Muscle of arm (tissue), 1 donor: ENCODE measurements at regions not wholly inside any gene's neighbourhood (a gene's known extent, or its start where the extent isn't known, plus 50 kb on each side); places are given as distances from the start of the nearest gene placed in this dataset.
"Not testable (repeated sequence)": the region's sequence is repeated elsewhere in the genome, so short reads cannot be mapped to it uniquely, and the experiment has no call there.

Experiments used
- DNase-seq: peaks from one replicate; pipeline ENCODE4 v3.0.0-alpha.2; 2013

DNA sequence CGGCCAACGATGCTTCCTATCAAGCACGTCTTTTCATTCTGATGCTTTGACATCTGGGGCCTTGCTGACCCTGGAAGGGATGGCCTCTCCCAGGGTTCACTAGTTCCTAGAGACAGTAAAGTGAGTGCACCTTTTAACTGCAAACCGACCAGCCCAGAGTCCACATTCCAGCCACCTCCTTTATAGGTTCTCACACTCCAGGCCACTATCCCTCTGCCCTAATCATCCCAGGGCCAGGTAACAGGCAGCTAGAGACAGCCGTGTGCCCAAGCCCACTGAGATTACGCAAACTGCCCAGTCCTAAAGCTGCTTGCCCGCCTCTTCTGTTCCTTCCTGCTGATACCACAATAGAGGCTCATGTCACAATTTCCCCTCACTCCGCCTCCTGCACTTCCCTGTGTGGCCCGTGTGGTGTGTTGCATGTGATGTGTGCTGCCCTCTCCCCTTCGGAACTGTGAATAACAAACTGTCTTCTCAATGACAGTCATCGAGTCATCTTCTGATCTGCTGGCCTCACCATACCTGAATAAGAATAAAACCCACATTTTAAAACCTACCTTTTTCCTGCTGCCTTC is 123.7 kb upstream of the EXOC2 start:
- no peak for DNase-seq

DNA sequence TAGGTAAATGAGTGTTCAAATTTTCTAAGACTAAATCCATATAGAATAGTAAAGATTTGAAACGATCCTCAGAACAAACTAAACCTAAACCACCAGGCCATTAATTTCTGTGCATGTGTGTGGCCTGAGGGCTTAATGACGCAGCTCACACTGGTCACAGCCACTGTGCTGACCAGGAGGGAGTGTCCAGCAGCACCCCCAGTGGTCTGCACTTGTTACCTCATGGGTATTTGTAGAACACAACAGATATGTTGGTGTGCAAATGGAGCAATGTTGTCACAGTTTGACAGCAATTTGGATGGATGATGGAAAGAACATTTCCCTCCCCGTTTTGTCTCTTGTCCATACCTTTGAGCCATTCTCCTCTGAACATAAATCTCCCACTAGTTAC is 122.4 kb upstream of the EXOC2 start:
- no peak for DNase-seq

DNA sequence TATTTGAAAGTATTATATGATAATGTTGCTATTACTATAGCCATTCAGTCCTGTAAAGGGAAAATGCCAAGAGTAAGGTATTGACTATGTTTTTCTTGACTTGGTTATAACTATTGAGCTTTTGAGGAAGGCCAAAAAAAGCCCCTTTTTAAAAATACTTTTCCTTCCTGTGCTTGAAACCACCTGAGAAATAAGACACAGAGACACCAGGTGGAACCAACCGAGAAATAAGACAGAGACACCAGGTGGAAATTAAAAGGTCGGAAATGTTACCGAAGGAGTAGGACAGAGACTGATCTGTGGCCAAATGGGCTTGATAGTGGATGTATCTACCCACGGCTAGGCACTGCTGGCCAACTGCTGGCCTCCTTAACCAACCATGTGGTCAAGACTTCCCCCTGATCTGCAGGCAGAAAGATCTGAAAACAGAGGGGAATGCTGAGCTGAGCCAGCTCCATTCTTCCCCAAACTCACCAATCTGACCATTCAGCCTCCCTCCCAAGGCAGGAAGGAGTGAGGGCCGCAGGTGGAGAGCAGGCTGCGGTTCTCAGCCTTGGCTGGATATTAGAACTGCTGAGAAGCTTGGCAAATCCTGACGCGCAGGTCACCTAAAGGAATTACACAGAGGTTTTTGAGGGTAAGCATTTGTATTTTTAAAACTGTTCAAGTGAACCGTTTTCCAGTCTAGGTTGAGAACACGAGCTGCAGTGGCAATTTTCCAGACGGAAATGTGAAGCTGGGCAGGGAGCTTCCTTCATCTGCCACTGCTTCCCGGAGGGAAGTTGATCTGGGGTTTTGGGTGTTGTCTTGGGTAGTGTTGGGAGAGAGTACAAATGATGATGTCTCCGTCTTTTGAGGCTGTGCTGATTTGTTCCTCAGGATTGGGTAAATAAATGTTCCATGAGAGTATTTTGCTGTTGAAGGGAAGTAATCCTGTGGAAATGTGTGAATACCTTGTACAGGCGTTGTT is 121.7 kb upstream of the EXOC2 start:
- no peak for DNase-seq

DNA sequence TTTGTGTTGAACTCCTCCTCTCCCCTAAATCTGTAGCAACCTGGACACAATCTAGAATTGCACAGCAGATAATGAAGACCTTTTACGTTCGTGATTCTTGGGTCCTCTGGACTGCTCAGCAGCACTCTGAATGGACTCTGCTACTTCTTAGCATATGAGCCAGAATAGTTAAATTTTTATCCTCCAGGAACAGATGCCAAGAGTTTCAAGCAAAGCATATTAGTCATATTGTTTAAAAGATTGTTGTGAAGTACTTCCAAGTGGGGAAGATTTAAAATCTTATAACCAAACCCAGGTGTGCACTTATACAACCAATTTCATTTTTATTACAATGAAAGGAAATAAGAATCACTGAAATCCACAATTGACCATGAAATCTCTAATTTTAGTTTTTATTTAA is 118.9 kb upstream of the EXOC2 start:
- DNase-seq = peak; percentile 17

DNA sequence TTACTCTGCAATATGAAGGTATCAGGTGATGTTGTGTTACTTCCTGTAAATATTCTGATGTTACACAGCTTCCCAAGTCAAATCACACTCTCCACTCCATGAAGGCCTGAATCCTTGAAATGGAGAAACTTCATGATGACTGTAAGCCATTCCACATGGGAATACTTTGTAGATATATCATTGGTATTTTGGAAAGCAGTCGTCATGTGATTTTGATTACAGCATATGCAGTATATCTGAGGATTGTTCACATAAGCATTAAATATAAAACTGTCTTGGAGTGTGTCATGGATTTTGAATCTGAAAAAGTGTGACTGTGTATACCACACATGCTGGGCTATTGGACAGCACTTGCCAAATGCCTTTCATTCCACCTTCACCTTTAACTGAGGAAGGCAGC is 118.3 kb upstream of the EXOC2 start:
- DNase-seq = no peak

DNA sequence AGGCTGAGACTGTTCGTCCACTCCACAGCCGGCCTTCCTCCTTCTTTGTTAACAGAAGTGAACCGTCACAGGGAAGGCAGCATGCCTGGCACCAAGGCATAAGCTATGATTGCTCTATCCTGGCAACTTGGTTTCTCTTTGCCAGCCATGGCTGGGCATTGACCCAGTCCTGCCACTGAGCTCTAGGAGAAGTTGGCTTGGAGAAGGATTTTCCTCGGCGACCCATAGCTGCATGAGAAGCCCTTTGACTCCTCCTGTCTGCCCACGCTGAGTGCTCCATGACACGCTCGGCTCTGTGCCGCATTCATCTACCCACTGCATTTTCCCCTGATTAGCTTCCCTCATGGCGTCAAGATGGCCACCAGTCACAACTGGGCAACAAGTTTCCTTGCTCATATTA is 111.8 kb upstream of the EXOC2 start:
- DNase-seq = no peak

DNA sequence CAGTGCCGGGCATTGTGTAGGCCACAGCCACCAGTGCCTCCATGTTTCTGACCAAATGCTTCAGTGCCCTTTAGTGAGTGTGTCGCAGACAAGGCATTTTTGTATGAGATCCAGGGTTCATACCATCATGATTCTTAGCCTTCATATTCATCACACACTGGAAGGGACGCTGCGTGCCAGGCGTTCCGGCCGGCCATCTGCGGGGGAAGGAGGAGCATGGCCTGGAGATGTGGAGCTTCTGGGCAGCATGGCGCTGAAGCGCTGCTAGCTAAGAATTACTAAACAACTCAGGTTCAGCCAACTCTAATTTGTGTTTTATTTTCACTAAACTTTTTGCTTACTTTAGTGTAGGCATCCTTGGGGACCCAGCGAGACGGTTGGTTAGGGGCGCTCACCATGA is 111.4 kb upstream of the EXOC2 start:
- DNase-seq = no peak

DNA sequence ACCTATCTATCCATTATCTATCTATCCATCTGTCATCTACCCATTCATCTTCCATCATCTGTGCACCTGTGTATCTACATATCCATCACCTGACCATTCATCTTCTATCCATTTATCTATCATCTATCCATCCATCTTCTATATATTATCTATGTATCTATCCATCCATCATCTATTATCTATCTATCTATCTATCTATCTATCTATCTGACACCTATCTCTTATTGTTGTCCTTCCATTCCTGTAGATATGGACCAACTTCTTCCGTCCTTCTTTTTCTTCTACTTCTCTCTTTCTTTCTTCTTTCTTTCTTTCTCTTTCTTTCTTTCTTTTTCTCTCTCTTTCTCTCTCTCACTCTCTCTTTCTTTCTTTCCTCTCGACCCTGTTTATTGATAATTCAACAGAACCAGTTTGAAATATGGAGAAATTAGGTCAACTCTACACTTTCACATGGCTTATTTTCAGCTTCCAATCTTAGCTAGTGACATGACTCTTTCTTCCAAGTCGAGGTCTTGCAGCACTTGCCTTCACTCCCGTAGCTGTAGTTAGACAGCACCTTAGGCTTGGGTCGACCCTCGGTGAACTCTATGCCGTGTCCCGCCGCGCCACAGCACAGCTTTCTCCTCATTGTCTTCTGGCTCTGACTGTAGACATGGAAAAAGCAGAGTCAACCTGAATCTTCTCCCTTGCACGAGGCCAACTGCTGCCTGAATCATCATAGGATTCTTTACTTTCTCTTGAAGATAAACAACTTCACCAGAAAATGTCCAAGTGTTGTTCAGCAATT is 110.4 kb upstream of the EXOC2 start:
- no peak for DNase-seq

DNA sequence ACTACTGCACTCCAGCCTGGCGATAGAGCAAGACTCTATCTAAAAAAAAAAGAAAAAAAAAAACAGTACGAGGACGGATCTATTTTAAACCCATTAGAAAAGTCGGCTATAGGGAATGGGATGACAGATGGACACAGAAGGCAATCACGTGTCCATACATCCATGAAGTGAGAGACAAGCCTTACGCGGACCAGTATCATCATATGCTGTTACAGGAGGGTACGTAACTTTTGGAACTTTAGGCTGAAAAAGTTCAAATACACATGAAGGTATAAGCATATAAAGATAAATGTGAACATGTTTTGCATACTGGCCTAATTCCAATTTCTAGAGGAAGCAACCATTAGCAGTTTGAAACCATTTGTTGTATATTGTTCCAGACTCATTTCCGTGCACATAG is 109.8 kb upstream of the EXOC2 start:
- DNase-seq = no peak

DNA sequence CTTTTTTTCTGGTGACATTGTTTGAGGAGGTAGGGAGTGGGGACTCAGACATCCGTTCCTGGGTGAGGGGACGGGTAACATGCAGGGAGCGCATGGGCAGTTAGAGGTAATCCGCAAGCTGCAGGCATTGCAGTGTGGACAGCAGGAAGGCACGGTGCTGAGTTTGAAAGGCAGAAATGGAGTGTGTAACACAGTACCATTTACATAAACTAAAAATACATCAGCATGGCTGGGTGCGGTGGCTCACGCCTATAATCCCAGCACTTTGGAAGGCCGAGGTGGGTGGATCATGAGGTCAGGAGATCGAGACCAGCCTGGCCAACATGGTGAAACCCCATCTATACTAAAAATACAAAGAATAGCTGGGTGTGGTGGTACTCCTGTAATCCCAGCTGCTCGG is 109.3 kb upstream of the EXOC2 start:
- DNase-seq = not testable (repeated sequence)

DNA sequence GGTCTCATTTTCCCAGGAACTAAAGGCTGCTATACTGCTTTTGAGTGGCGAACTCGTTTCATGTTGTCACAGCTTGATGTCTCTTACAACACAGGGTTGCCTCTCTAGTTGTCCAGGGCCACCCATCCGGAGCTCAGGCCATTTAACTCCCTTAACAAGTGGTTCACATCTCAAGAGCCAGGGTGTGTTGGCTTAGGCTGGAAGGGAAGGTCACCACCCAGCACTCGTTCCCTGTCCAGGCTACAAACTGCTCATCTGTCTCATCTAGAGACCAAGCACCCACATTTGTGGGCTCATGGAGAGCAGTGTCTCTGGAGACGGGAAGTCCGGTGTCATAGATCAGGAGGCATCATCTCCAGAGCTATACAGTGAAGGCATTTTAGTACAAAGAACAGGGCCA is 106.8 kb upstream of the EXOC2 start:
- DNase-seq = no peak

DNA sequence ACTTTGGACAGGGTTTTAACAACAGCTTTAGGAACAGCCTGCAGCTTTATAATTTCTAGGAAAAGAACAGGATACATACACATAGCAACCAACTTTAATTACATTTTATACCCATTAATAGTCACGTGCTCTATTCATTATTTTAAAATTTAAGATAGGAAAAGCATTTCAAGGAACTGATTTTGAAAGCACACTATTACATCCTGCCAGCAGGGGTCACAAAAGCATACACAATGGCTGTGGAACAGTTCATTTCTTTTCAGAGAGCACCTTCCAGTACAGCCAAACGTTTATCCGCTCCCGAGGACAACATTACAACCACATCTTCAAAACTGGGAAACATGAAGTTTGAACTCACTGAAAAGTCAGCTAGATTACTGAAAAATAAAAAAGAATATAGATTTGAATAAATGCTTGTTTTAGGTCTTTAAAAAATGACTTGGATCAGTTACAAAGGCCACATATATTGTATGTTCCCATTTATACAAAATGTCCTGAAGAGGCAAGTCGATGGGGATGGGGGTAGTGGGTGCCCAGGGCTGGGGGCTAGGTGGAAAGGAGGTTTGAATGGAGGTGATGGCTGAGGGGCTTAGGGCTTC is 104.6 kb upstream of the EXOC2 start:
- peak; percentile 56 for DNase-seq

DNA sequence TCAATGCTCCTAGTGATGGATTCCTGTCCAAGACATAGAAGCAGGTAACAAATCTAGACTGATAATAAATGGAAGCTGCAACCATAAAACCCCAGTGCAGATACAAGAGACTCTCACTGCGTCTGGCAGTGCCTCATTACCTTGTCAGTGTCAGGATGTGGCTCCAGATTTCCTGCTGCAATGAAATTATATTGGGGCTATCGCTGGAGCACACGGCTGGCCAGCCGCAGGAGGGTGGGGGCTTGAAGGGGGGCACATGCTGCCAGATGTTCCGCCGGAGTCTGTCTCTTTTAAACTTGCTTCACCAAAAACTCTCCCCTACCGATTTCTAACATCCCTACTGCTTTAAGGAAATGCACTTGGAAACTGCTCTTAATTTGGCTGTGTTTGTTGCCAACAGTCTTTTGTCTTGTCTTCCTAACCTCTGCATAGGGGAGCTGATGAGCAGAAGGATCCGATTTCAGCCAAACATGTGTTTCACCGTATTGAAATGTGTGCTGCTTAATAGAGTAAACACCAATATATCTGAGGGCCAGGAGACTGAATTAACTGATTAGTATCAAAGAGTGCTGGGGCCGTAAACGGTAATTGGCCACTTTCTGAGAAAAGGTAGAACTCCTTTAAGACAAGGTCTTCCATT is 102.2 kb upstream of the EXOC2 start:
- DNase-seq = peak; percentile 18

DNA sequence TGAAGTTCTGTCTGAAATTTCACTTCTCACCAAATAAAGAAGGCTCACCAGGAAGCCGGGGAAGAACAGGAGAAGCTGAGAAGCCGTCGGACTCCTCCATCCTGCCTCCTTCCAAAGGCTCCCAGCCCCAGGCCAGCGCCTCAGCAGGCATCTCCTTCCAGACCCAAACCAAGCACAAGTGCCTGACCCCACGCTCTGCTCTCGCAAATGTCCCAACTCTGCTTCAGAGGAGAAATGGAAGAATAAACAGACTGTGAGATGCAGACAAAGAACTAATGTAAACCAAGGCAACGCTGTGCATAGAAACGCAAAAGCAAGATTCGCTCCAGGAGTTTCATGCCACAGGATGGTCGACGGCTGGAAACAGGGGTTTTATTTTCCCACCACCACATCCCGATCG is 100.3 kb upstream of the EXOC2 start:
- DNase-seq = no peak

DNA sequence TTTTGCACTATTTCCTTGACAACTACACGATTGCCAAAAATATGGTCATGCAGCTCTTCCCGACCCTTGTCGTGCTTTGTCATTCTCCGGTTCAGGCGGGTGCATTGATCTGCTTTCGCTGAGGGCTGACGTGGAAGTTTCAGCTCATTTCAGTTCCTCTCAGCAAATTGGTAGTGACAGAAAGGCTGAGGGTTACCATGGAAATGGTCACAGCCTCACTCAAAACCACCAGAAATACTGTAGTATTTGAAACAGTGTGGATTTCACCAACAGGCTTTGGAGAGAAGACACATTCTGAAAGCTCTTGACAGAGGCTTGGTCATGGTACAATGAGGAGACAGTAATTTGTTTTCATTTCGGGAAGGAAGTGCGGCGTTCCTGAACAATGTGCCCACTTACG is 99.7 kb upstream of the EXOC2 start:
- DNase-seq = no peak

DNA sequence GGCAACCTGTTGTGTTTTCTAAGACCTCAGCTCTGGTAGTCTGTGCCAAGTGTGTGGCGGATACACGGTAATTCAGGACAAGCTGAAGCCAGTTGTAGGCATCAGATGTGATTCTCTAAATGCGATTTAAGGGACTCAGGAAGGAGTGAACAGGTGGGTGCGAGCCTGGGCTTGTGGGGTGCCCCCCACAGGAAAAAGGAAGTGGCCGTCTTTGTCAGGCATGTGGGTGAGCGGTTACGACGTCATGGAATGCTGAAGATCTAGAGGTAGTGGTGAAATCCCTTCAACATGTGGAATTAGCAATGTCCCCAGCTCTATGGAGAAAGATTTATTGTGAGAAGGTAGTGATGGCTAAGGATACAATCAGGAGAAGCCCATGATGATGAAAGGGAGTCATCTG is 95.1 kb upstream of the EXOC2 start:
- DNase-seq = no peak

DNA sequence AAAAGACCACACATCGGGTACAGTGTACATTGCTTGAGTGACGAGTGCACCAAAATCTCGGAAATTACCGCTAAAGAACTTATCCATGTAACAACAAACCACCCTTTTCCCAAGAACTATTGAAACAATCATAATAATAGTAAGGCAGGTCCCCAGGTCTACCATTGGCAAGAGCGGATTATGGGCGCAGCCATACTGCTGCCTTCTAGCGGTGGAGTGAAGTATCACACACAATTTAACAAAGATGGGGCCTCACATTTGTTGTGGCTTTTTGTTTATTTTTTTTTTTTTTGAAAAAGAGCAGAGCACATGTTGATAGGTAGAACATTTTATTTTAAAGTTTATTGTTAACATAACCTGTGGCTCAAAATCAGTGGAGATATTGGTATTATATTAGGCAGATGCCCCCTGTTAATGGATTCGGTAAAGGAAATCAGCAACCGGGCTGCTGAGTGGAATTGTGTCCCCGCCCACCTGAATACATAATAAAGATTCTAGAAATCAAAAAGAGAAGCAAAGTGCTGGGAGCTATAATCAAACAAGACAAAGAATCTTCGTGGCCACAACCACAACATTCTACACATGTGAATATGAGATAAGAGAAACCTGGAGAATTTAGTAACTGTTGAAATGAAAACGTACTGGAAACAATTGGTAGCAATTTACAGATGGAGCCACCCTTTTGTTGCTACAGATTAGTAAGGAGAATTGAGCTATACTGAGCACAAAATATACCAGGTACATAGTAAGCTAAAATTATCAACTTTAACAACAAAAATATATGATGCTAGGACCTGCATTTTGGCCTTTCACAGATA is 94.2 kb upstream of the EXOC2 start:
- no peak for DNase-seq

DNA sequence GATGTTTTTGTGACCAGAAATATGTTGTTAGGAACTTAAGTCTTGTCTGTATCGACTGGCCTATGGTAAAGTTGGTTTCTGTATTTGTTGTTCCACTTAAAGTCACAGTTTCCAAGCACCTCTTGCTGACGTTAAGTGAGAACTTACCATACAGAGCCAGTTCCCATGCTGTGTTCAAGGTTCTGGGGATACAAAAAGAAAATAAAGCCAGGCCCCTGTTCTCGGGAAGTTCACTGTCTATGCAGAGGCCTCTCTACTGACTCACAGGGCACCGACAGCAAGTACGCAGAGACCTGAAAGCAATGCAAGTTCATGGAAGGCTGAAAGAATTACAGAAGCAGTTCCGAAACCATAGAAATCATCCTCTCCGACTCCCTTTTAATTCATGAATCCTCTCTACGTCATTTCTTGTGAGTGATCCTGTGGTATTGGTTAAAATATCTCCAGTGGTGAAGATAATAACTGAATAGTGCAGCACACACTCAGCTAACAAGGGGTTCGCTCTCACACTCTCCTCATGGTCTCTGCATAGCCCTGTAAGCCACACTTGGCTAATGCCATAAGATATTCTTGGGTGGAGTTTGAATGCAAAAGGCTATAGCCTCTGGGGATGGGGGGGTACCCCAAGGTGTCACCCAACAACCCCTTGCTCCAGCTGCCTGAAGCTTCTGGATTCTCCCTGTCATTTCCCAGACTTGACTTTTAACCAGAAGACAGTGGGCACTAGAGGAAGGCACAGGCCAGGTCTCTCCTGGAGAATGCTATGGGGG is 91.2 kb upstream of the EXOC2 start:
- no peak for DNase-seq

DNA sequence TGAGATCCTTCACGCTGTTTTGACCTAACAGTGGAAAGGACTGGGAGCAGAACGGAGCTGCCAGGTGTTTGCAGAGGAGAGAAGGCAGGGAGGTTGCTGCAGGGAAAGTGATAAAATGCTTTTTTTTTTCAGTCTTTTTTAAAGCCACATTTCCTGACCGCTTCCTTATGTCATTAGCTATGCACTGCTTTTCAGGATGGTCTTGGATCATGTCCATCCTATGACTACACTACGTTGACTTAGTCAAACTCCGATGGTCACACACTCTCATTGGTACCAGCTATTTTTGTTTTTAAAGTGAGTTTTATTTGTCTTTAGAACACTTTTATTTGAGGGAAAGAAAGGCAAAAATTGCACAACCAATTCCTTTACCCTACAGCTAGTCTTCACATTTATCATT is 89.2 kb upstream of the EXOC2 start:
- no peak for DNase-seq

DNA sequence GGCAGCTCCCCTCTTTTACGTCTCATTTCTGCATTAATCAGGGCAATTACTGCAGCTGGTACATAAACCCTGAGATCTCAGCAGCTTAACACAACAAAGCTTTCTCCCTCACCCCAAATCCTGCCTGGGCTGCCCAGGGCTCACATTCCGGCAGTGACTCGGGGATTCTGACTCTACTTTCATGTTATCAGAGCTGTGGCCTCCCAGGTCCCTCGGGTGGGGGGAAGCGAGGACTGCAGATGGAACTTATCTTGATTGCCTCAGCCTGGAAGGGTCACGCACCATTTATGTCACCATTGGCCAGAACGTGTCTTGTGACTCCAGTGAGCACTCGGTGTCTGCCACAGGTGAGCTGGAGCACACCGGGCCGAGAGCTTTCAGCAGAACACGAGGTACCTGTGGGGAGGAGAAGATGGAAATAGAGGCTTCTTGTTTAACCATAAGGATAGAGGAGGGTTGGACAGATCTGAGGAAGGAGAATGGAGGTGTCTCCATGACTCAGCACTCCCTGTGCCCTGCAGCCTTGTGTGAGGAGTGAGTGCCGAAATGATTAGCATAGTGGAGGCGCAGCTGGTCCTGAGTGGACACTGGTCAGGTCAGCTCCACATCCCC is 88.5 kb upstream of the EXOC2 start:
- no peak for DNase-seq
